Esophagus mucosa (tissue), 1 donor: ENCODE measurements at regions not wholly inside any gene's neighbourhood (a gene's known extent, or its start where the extent isn't known, plus 50 kb on each side); places are given as distances from the start of the nearest gene placed in this dataset.
"Not testable (repeated sequence)": the region's sequence is repeated elsewhere in the genome, so short reads cannot be mapped to it uniquely, and the experiment has no call there.

Source experiments
- ATAC-seq: fragments of 200-7000 bp; cut with Tn5 transposase; one replicate; pipeline ENCODE4 v1.9.1; 2020
- donor health status: DM: yes; HTN: yes; CAD: no.

GRCh38 chr6:60782698-60783464 lies 1503.1 kb downstream of the KHDRBS2 start:
- not testable (repeated sequence) for ATAC-seq

GRCh38 chr6:60779591-60779990 lies 1506.4 kb downstream of the KHDRBS2 start:
- not testable (repeated sequence) for ATAC-seq

GRCh38 chr6:60767791-60768499 lies 1518.1 kb downstream of the KHDRBS2 start:
- not testable (repeated sequence) for ATAC-seq

GRCh38 chr6:60765331-60765730 lies 1520.7 kb downstream of the KHDRBS2 start:
- not testable (repeated sequence) for ATAC-seq

GRCh38 chr6:60763464-60764080 lies 1522.5 kb downstream of the KHDRBS2 start:
- not testable (repeated sequence) for ATAC-seq

GRCh38 chr6:60760928-60761327 lies 1525.1 kb downstream of the KHDRBS2 start:
- ATAC-seq, result not testable (repeated sequence)

GRCh38 chr6:60759149-60759825 lies 1526.7 kb downstream of the KHDRBS2 start:
- not testable (repeated sequence) for ATAC-seq

- not testable (repeated sequence) for ATAC-seq
These were observed 1527.3 kb downstream of the KHDRBS2 start for GRCh38 chr6:60758725-60759124.

- ATAC-seq, result no peak
These were observed 1531.1 kb downstream of the KHDRBS2 start for GRCh38 chr6:60754879-60755278.

- not testable (repeated sequence) for ATAC-seq
These were observed 1535.5 kb downstream of the KHDRBS2 start for GRCh38 chr6:60750353-60751081.

GRCh38 chr6:60747765-60748556 lies 1538.1 kb downstream of the KHDRBS2 start:
- not testable (repeated sequence) for ATAC-seq

GRCh38 chr6:60737764-60738425 lies 1548.1 kb downstream of the KHDRBS2 start:
- ATAC-seq, result not testable (repeated sequence)

- not testable (repeated sequence) for ATAC-seq
These were observed 1548.7 kb downstream of the KHDRBS2 start for GRCh38 chr6:60737315-60737714.

GRCh38 chr6:60723935-60724334 lies 1562.1 kb downstream of the KHDRBS2 start:
- ATAC-seq, result not testable (repeated sequence)

- no peak for ATAC-seq
These were observed 1590.8 kb downstream of the KHDRBS2 start for GRCh38 chr6:60695232-60695631.

GRCh38 chr6:60687085-60687484 lies 1598.9 kb downstream of the KHDRBS2 start:
- ATAC-seq, result no peak

- no peak for ATAC-seq
These were observed 1604.2 kb downstream of the KHDRBS2 start for GRCh38 chr6:60681806-60682205.

- ATAC-seq, result no peak
These were observed 1606.8 kb downstream of the KHDRBS2 start for GRCh38 chr6:60679175-60679574.

GRCh38 chr6:60671369-60671768 lies 1614.7 kb downstream of the KHDRBS2 start:
- no peak for ATAC-seq

- ATAC-seq, result no peak
These were observed 1616.0 kb downstream of the KHDRBS2 start for GRCh38 chr6:60670036-60670435.

- ATAC-seq, result no peak
These were observed 1617.6 kb downstream of the KHDRBS2 start for GRCh38 chr6:60668428-60668827.
